Breast epithelium (tissue), 4 donors: ENCODE measurements at regions not wholly inside any gene's neighbourhood (a gene's known extent, or its start where the extent isn't known, plus 50 kb on each side); places are given as distances from the start of the nearest gene placed in this dataset.

Source experiments
- DNase-seq, 2 donors: peaks; one replicate each; pipeline ENCODE4 v3.0.0-alpha.2; 2019; ENCODE audit warnings: low spot score in 2 of 2
- H3K27ac ChIP-seq, 2 donors: fragments of 200-600 bp; sonication (generic) in 1 of 2; one replicate each; pipeline ENCODE4 v1.5.1; 2016 to 2019; ENCODE audit warnings: mild to moderate bottlenecking in 1 of 2
- H3K27me3 ChIP-seq, 2 donors: fragments of 200-600 bp; sonication (generic) in 1 of 2; one replicate each; pipeline versions ENCODE4 v1.5.1 to v1.6.0; 2017 to 2019; ENCODE audit warnings: control low read depth in 1 of 2, mild to moderate bottlenecking in 1 of 2
- H3K36me3 ChIP-seq: fragments of 200-600 bp; one replicate; pipeline ENCODE4 v1.5.1; 2019
- H3K4me1 ChIP-seq, 2 donors: fragments of 200-600 bp; sonication (generic); one replicate each; pipeline ENCODE4 v1.5.1; 2016 to 2019; ENCODE audit warnings: control low read depth in 1 of 2
- H3K4me3 ChIP-seq, 3 donors: fragments of 200-600 bp; sonication (generic); 1 replicate in 2 of 3; 2 replicates in 1 of 3; pipeline ENCODE4 v1.5.1; 2016 to 2019; ENCODE audit warnings: mild to moderate bottlenecking in 3 of 3, moderate library complexity in 2 of 3
- H3K9me3 ChIP-seq, 2 donors: fragments of 200-600 bp; sonication (generic) in 1 of 2; one replicate each; pipeline ENCODE4 v1.5.1; 2016 to 2019; ENCODE audit warnings: control low read depth in 1 of 2
- POLR2A ChIP-seq: fragments of 450-650 bp; IDR thresholded peaks from one replicate; pipeline ENCODE4 v1.6.1; 2016; ENCODE audit warnings: antibody characterized with exemption, mild to moderate bottlenecking, moderate library complexity
- POLR2AphosphoS5 ChIP-seq, 3 donors: sonication (generic); formaldehyde crosslinking; IDR thresholded peaks; one replicate each; pipeline ENCODE4 v1.6.1; 2017; ENCODE audit warnings: antibody characterized with exemption in 3 of 3
- intact Hi-C: fragments of 100-400 bp; cut with DNase I; formaldehyde crosslinking; loops from one replicate; pipeline ENCODE4 v1.15.1; 2023; ENCODE audit warnings: low total_unique reads
- TF ChIP-seq, protein P1 (sequence below), 3 donors: fragments of 450-650 bp; IDR thresholded peaks; one replicate each; pipeline ENCODE4 v1.5.1; 2016 to 2017; ENCODE audit warnings: antibody characterized with exemption in 3 of 3, mild to moderate bottlenecking in 3 of 3, moderate library complexity in 3 of 3

- intact Hi-C loops, result no loop called here
- Histone ChIP-seq H3K9me3 (no peaks in the 10 kb centered on the region), H3K27ac (no peak overlapping the region), H3K27me3 (no peaks in the 10 kb centered on the region), H3K4me1 (no peaks in the 10 kb centered on the region), H3K36me3 (no peaks in the 10 kb centered on the region), H3K4me3 (no peak overlapping the region)
- TF ChIP-seq POLR2AphosphoS5 (IDR thresholded peaks at IDR 0.05) (no peak), POLR2A (no peak)
- TF ChIP-seq, protein P1, sequence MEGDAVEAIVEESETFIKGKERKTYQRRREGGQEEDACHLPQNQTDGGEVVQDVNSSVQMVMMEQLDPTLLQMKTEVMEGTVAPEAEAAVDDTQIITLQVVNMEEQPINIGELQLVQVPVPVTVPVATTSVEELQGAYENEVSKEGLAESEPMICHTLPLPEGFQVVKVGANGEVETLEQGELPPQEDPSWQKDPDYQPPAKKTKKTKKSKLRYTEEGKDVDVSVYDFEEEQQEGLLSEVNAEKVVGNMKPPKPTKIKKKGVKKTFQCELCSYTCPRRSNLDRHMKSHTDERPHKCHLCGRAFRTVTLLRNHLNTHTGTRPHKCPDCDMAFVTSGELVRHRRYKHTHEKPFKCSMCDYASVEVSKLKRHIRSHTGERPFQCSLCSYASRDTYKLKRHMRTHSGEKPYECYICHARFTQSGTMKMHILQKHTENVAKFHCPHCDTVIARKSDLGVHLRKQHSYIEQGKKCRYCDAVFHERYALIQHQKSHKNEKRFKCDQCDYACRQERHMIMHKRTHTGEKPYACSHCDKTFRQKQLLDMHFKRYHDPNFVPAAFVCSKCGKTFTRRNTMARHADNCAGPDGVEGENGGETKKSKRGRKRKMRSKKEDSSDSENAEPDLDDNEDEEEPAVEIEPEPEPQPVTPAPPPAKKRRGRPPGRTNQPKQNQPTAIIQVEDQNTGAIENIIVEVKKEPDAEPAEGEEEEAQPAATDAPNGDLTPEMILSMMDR (IDR thresholded peaks at IDR 0.05), result no peak
- DNase-seq, result no peak
Measured at GRCh38 chr14:34005901-34006300, 55.0 kb upstream of the EGLN3 start.

DNA sequence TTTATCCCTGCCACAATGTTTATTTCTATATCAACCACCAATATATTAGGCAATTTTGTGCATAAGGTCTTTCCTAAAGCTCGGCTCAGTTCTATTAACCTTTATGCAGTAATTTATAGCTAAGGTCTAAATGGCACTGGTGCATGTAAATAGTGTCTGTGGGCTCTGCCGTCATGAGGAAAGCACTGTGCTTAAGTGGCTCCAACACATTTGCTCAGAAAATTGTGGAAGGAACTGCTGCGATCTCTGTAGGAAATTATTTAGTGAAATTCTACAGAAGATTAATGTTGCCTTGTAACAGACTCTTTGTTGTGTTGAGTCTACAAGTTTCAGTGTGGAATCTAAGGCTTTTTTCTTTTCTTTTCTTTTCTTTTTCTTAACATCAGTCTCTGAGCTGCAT is 54.0 kb upstream of the EGLN3 start:
- Histone ChIP-seq H3K9me3 (no peaks in the 10 kb centered on the region), H3K36me3 (no peaks in the 10 kb centered on the region), H3K27ac (no peak overlapping the region), H3K4me3 (no peak overlapping the region), H3K4me1 (no peaks in the 10 kb centered on the region), H3K27me3 (no peaks in the 10 kb centered on the region)
- no peak for TF ChIP-seq POLR2A
- TF ChIP-seq, protein P1 (IDR thresholded peaks at IDR 0.05), result no peak
- TF ChIP-seq POLR2AphosphoS5 (IDR thresholded peaks at IDR 0.05), result no peak
- no peak for DNase-seq
- intact Hi-C loops, result no loop called here

DNA sequence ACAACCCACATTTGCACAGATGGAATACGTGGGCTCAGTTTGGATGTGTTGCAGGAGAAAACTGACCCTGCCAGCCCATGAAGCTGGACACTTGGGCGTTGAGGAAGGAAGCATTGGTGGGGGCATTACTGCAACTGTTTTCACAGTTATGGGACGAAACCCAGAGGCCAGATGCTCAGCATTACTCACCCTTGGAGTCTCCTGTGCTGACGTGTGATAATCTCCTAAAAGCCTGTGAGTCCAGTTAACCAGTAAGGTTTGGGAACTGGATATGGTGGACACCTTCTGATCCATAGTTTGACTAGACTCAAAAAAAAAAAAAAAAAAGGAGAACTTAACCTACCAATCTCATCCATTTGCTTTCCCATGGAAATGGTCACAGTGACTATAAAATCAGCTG is 52.8 kb upstream of the EGLN3 start:
- no peaks in the 10 kb centered on the region for H3K4me1 ChIP-seq
- DNase-seq, result no peak
- no peaks in the 10 kb centered on the region for H3K36me3 ChIP-seq
- no peak overlapping the region for H3K27ac ChIP-seq
- intact Hi-C loops, result no loop called here
- no peaks in the 10 kb centered on the region for H3K9me3 ChIP-seq
- TF ChIP-seq POLR2AphosphoS5 (IDR thresholded peaks at IDR 0.05) (no peak), POLR2A (no peak)
- TF ChIP-seq, protein P1 (IDR thresholded peaks at IDR 0.05), result no peak
- no peaks in the 10 kb centered on the region for H3K27me3 ChIP-seq
- no peak overlapping the region for H3K4me3 ChIP-seq

GRCh38 chr14:34003082-34003668 is 52.3 kb upstream of the EGLN3 start:
- Histone ChIP-seq H3K4me3 (no peak overlapping the region), H3K4me1 (no peaks in the 10 kb centered on the region), H3K27ac (no peak overlapping the region), H3K9me3 (no peaks in the 10 kb centered on the region), H3K27me3 (no peaks in the 10 kb centered on the region), H3K36me3 (no peaks in the 10 kb centered on the region)
- TF ChIP-seq POLR2AphosphoS5 (IDR thresholded peaks at IDR 0.05) (no peak), POLR2A (no peak)
- TF ChIP-seq, protein P1 (IDR thresholded peaks at IDR 0.05), result no peak
- no peak for DNase-seq
- intact Hi-C loops, result no loop called here
